ENCODE measurements at regions not wholly inside any gene's neighbourhood (a gene's known extent, or its start where the extent isn't known, plus 50 kb on each side); places are given as distances from the start of the nearest gene placed in this dataset.
"Not testable (repeated sequence)": the region's sequence is repeated elsewhere in the genome, so short reads cannot be mapped to it uniquely, and the experiment has no call there.

DNA sequence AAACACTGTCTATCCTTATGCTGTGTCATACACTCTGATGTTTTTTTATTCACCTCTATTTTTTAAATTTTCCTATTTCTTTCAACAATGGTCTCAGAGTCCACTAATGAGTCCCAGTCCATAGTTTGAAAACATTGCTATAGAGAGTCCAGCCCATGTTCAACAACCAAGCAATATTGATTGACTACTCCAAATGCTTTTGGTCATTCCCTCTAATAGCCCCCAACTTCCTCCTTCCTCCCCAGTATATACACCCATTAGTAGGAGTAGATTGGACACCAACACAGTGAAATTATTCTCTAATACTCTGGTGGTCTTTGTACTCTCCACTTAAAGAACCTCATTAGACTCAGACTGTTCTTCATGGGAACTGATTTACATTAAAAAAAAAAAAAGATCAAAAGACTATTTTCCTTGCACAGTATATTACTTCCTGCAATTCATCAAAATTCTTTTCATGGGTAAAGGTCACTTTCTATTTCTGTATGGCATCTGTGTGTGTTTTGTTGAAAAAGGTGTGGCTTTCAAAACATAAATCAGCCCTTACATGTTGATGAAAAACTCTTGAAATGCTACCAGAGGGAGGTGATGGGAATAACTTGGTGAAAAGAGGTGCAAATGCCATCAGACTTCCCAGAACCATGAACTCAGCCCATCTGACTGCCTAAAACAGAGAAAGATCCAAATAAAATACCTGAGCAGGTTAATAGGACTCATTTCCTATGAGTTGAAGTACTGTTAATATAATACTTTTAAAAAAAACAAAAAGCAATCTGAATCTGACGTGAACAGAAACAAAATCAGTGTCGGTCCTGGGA is 250.3 kb upstream of the KLF3 start:
- no peak for DNase-seq (ENCODE audit: low read depth in 1 of 2, low spot score in 1 of 2)

DNA sequence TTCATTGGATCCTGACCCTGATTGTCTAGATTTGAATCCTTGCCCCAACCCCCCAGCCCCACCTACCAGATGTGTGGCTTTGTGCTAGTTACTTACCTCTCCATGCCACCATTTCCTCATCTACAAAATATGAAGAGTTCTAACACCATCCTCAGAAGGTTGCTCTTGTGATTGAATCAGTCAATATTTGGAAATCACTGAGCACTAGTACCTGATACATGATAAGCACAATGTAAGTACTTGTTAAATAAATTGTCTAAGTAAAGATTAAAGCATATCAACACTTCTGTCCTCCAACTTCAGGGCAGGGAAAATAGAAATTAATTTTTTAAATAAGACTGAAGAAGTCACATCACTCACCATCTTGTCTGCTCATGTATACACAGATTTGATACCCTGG is 249.6 kb upstream of the KLF3 start:
- DNase-seq (ENCODE audit: low read depth in 1 of 2, low spot score in 1 of 2) = no peak

DNA sequence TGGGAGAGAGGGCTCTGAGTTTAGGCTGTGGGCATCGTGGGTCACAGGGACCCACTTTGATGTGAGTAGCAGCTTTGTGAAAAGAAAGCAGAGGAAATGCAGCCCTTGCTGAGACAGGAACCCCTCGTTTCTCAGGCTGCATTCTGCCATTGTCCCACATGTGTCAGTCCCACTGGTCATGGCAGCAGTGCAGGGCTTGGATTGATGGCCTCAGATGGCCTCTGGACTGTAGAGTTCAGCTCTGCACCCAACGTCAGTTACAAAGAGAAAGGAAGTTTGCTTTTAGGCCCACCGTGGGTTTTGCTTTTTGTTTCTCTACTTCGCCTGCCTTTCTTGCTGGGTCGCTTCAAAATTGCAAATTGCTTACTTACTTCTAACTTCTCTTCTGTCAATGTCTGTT is 248.3 kb upstream of the KLF3 start:
- DNase-seq (ENCODE audit: low read depth in 1 of 2, low spot score in 1 of 2) = no peak

DNA sequence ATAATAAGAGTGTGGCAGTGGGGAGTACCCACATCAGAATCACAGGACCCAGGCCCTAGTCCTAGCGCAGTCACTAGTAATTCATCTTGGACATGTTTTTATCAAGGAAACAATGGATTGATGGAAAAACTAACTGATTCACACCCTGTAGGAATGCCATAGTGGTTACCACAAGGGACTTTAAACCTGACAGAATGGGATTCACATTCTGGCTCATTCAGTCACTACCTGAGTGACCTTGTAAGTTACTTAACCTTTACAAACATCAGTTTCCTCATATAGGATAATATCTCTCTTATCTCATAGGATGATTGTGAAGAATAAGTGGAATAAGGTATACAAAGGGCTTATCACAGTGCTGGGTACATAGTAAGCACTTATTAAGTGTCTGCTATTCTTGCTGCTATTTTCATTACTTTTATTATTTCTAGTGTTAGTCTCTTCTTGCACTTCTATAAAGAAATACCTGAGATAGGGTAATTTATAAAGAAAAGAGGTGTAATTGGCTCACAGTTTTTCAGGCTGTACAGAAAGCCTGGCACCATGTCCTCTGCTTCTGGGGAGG is 247.5 kb upstream of the KLF3 start:
- no peak for DNase-seq (ENCODE audit: low read depth in 1 of 2, low spot score in 1 of 2)

DNA sequence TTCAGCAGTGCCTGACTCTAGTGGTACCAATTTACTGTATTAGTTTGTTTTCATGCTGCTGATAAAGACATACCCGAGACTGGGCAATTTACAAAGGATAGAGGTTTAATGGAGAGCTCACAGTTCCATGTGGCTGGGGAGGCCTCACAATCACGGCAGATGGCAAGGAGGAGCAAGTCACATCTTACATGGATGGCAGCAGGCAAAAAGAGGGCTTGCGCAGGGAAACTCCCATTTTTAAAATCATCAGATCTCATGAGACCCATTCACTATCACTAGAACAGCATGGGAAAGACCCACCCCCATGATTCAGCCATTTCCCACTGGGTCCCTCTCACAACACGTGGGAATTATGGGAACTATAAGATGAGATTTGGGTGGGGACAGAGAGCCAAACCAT is 243.7 kb upstream of the KLF3 start:
- not testable (repeated sequence) for DNase-seq (ENCODE audit: low read depth in 1 of 2, low spot score in 1 of 2)

DNA sequence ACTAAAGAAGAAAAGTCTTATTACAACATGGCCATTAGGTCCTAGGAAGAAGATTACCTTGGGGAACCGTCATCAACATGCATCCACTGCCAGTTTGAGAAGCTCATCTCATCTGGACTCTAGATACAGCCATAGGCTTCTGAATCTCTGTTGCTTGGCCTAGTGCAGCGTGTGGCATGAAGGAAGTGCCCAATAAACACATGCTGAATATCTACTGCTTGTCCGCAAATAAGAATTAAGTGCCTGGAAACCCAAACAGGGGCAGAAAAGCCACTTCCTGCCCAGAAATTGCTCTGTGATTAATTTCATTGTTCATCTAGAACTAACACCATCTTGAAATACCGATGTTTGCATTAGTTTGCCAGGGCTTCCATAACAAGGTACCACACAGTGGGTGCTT is 241.1 kb upstream of the KLF3 start:
- no peak for DNase-seq (ENCODE audit: low read depth in 1 of 2, low spot score in 1 of 2)

DNA sequence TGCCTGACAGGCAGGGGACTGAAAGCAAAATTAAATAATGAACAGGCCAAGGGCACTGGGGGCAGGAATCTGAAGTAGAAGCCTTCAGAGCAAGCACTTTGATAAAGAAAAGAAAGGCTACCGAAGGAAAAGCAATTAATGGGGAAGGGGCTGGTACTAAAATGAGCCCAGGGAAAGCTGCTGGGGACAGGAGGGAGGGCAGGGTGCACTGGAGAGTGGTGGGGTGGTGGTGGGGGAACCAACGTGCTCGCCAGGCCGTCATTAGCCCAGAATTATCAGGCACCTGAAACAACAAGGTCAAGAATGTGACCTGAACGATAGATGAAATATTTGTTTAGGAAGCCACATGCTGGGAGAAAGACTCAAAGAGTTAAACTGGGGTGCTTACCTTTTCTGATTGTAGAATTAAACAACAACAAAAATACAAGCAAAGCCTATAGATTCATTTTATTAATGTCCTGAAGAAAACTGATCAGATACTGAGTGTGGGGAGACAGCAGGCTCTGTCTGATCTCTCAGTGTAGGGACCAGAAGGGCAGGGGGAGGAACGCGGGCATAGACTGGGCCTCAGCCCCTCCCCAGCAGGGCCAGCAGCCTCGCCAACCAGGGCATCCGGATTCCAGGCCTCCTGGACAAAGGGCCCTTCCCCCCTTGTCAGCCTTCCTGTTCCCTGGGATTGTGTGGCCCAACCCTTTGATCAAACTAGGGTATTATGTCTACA is 239.7 kb upstream of the KLF3 start:
- no peak for DNase-seq (ENCODE audit: low read depth in 1 of 2, low spot score in 1 of 2)

DNA sequence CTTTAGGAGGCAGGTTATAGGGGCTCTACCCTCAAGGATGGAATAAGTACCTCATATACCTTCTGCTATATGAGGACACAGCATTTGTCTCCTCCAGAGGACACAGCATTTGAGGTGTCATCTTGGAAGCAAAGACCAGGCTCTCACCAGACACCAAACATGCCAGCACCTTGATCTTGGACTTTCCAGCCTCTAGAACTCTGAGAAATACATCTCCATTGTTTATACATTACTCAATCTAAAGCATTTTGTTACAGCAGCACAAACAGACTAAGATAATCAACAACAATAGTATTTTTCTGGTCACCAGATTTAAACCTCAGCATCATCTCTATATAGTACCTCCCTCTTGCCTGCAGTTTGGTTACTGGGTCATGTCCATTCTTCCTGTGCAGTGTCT is 237.5 kb upstream of the KLF3 start:
- no peak for DNase-seq (ENCODE audit: low read depth in 1 of 2, low spot score in 1 of 2)

DNA sequence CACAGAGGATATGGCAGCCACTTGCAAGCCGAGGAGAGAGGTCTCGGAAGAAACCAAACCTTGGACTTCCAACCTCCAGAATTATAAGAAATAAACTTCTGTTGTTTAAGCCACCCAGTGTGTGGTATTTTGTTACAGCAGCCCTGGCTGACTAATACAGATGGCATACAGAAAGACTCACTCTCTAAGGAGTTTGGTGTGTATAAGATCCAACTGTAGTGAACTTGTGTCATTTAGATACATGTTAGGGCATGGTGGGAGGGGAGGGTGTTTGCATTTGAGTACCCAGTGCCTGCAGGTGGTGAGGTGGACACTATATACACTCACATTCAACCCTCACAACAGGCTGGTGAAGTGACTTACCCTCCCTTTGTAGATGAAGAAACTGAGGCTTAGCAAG is 233.2 kb upstream of the KLF3 start:
- no peak for DNase-seq (ENCODE audit: low read depth in 1 of 2, low spot score in 1 of 2)

DNA sequence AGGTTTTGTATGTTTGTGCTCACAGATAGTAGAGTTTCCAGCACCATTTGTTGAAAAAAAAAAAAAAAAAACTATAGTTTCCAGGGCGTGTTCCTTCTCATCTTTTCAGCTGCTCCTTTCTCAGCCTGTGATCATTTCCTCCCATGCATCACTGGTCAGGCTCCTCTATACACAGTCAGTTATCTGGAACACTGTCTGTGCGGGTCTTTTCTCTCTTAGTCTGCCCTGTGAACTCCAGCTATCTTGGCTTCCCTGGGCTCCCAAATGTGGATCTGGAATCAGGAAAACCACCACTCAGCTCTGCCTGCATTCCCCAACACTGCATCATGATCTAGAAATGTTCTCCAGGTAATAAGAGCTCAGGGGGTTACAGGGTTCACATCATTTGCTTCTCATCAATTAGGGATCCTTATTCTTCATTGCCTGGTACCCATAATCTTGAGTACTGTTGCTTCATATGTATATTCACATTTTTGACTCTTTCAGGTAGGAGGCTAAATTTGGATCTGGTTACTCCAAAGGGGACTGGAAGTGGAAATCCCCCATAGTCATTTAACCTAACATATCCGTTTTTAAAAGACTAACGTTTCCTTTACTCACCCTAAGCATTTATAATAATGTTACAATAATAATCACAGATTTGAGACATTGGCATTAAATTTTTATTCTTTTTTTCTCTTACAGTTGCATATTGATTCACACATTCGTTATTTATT is 221.8 kb upstream of the KLF3 start:
- DNase-seq (ENCODE audit: low read depth in 1 of 2, low spot score in 1 of 2) = no peak

DNA sequence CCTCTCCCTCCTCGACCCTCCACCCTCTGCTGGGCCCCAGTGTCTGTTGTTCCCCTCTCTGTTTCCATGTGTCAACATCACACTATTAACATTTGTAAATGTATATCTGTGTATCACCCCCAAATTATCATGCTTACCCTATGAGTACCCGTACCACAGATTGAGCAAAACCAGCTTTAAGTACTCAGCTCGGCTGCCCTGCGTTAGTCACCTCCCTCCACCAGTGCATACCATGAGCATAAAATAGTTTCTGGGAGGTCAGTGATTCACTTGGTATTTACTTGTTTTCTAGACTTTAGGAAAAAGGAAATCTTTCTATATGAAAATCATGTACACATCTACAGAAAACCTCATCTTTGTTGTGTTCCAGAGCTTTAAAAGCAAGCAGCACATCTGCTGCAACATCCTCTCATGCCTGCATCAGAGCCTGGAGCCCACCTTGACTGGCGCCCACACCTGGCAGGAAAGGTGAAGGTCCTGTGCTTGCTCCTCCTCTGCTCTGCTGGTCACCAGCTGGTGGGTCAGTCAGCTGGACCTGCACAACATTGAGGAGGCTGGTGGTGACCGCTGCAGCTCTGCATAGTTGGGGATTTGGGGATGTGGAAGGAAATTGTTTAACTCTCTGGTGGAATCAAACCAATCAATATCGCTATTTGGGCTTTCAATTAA is 214.4 kb upstream of the KLF3 start:
- no peak for DNase-seq (ENCODE audit: low read depth in 1 of 2, low spot score in 1 of 2)

DNA sequence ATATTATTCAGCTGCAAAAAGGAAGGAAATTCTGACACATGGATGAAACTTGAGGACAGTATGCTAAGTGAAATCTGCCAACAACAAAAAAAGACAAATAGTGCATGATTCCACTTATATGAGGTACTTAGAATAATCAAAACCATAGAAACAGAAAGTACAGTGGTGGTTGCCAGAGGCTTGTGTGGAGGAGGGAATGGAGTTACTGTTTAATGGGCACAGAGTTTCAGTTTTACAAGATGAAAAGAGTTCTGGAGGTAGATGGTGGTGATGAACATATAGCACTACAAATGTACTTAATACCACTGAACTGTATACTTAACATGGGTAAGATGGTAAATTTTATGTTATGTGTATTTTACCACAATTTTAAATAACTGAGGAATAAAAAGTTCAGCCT is 212.0 kb upstream of the KLF3 start:
- no peak for DNase-seq (ENCODE audit: low read depth in 1 of 2, low spot score in 1 of 2)

DNA sequence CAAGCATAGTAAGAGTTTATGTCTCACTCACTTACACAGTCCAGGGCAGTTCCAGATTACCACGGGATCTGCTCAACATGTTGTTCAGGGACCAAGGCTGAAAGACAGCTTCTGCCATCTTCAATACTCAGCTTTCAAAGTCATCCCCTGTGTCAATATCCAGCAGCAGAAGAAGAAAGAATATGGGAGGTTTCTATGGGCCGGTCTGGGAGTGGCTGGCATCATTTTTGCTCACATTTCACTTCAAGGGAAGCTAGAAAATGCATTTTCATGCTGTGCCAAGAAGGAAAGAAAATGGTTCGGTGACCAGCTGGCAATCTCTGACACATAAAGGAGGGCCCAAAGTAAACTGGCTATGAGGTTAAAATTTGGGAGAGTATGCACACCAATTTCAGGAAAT is 211.5 kb upstream of the KLF3 start:
- DNase-seq (ENCODE audit: low read depth in 1 of 2, low spot score in 1 of 2) = no peak

DNA sequence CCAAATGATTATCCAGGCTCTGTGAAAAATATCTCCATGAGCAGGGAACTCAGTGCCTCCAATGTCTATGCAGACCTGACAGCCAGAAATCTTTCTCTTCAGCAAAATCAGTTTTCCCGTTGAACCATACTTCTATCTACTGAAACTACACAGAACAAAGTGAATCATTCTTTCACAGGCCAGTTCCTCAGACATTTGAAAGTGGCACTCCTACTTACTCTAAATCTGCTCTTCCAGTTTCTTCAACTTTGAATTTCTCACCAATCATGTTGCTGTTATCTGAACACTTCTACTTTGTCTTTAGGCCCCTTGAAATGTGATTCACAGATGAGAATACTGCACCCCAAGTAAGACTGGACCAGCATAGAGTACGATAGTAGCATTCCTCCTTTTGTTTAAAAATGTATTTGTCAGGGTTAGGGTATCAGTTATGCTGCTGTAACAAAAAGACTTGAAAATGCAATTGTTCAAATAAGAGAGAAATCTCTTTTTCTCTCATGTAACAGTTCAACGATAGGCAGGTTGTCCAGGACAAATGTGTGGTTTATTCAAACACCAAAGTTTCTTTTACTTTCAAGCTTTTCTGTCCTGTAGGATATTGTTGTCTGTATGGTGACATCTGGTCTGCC is 210.6 kb upstream of the KLF3 start:
- DNase-seq (ENCODE audit: low read depth in 1 of 2, low spot score in 1 of 2) = no peak

DNA sequence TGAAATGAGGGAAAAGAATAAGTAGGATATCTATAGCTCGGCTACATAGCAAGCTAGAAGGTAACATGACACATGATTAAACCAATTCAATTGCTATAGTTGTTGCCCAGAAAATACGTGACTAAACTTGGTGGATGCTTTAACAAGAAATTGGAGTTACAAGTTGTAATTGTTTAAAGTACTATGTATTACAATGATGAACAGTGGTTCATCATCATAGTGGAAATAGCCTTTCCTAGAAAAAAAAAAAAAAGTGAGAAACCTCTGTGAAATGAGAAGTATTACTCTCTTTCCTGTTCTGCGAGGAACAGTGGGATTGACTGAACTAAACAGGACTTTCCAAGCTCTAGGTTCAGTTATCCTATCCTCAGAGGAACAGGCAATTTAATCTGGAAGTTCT is 209.7 kb upstream of the KLF3 start:
- DNase-seq (ENCODE audit: low read depth in 1 of 2, low spot score in 1 of 2) = no peak

DNA sequence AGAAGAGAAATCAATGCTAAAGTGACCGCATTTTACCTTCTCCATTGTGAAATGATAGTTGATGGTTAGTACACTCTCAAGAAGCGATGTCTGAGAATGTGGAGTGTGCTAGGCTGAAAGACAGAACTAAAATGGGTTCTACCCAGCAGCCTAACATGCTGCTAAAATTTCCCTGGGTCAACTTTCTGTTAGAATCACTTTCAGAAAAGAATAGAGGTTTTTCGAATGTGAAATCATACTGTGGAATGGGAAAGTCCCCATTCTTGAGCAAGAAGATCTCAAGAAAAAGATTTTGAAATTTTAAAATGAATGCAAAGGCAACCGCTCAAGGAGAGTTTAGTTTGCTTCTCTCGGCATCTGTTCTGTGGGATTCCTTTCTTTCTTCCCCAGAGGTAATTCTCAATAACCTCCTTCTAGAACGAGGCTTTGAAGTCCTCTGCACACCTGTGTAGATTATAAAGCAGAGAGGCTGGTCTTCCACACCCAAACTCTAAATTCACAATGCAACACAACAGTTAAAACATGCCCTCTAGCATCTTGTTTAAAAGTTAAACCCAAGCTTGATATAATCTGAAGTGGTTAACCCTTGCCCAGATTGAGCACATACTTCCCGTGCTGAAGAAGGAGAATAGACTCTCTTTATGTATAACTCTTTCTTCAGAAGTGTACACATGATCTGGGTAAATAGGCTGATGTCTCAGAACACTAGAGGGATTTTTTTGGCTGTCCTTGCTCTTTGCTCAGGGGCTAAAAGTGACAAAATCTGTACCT is 208.7 kb upstream of the KLF3 start:
- DNase-seq (ENCODE audit: low read depth in 1 of 2, low spot score in 1 of 2) = no peak

DNA sequence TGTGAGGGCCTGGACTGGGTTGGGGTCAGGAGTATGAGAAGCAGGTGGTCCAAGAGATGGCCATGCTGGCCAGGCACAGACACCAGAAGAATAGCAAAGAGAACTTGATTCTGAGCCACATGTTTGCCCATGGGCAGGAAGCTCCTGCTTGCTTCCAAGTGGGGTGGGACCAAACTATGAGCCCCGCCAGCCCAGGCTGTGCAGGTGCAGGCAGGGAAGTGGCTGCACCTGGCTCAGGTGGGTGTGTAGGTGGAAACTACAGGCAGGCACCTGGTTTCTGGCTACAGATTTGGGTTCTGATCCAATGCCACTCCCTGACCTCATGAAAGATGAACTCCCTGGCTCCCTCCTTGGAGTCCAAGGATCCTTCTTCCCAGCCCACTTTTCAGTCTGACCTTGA is 207.9 kb upstream of the KLF3 start:
- no peak for DNase-seq (ENCODE audit: low read depth in 1 of 2, low spot score in 1 of 2)

DNA sequence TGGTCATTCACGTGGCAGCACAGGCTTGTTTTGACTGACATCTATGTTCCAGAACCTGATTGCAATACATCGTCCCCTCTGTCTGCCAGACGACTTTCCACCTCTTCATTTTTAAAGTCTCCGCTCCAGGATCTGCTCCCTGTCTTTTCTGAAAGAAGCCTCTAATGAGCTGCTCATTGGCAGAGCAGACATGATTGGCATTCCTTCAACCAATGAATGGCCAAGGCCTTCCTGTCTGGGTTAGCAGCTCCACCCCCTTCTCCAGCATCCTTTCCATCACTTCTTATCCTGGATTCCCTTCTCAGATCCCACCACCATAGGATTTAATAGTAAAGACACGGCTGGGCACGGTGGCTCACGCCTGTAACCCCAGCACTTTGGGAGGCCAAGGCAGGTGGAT is 202.7 kb upstream of the KLF3 start:
- no peak for DNase-seq (ENCODE audit: low read depth in 1 of 2, low spot score in 1 of 2)

DNA sequence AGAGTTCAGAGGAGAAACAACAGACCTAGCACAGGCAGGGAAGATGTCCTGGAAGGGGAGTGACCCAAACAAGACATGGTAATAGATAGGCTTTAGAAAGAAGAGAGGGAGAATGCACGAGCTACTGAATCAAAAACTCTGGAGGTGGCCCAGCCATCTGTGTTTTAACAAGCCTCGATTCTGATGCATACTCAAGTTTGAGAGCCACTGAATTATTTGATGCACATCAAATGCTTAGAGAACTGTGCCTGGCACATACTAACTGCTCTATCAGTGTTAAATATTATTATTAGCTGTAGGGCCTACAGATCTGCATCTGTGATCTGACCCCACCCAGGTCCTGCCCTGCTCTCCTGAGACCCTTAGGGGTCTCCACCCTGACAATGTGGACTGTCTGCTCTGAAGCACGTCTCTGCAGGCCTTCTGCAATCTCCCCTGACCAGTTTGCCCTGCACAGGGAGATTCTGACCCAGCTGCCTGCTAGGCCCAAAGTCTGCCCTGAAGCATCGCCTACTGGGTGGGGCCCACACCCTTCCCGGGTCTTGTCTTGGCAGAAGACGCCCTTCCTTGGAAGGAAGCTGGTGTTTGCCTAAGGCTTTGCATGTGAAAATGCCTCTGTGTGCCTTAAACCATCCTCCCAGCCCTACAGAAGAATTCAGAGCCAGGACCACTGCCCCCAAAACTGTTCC is 201.5 kb upstream of the KLF3 start:
- DNase-seq (ENCODE audit: low read depth in 1 of 2, low spot score in 1 of 2) = no peak
